DND-41 (cell line): ENCODE measurements at regions not wholly inside any gene's neighbourhood (a gene's known extent, or its start where the extent isn't known, plus 50 kb on each side); places are given as distances from the start of the nearest gene placed in this dataset.

Experiments used
- ATAC-seq: fragments of 200-7000 bp; cut with Tn5 transposase; 3 replicates; pipeline ENCODE4 v1.9.1; 2021; ENCODE audit warnings: low read depth; ENCODE audit not compliant: insufficient read depth
- DNase-seq: peaks from one replicate; pipeline ENCODE4 v3.0.0-alpha.2; 2020
- H2AFZ ChIP-seq: 2 replicates; pipeline ENCODE4 v1.6.0; 2012; ENCODE audit warnings: low read depth, low read length
- H3K27ac ChIP-seq: 2 replicates; pipeline ENCODE4 v1.5.1; 2012; ENCODE audit warnings: low read length, inconsistent platforms
- H3K27me3 ChIP-seq: fragments of 200-600 bp; sonication (generic); 2 replicates; pipeline ENCODE4 v1.6.0; 2012; ENCODE audit warnings: low read length, mild to moderate bottlenecking, inconsistent platforms; ENCODE audit not compliant: insufficient read depth, poor library complexity
- H3K36me3 ChIP-seq: 2 replicates; pipeline ENCODE4 v1.5.1; 2012; ENCODE audit warnings: low read length, inconsistent platforms; ENCODE audit not compliant: insufficient read depth
- H3K4me1 ChIP-seq: 2 replicates; pipeline ENCODE4 v1.5.1; 2012; ENCODE audit warnings: mild to moderate bottlenecking, low read length; ENCODE audit not compliant: insufficient read depth
- H3K4me2 ChIP-seq: 2 replicates; pipeline ENCODE4 v1.6.0; 2012; ENCODE audit warnings: mild to moderate bottlenecking, moderate library complexity, low read length, inconsistent platforms; ENCODE audit not compliant: insufficient read depth
- H3K4me3 ChIP-seq, 2 experiments: fragments of 200-600 bp in 1 of 2; shearing (Covaris generic) in 1 of 2; 2 replicates each; pipeline ENCODE4 v1.5.1; 2012 to 2016; ENCODE audit warnings: inconsistent platforms in 2 of 2, low read length in 2 of 2, mild to moderate bottlenecking in 2 of 2, low read depth in 1 of 2, moderate library complexity in 1 of 2
- H3K79me2 ChIP-seq: 2 replicates; pipeline ENCODE4 v1.6.0; 2012; ENCODE audit warnings: low read length, inconsistent platforms; ENCODE audit not compliant: insufficient read depth
- H3K9ac ChIP-seq: 2 replicates; pipeline ENCODE4 v1.6.0; 2012; ENCODE audit warnings: low read depth, mild to moderate bottlenecking, inconsistent platforms, low read length, moderate library complexity
- H3K9me3 ChIP-seq: 2 replicates; pipeline ENCODE4 v1.5.1; 2012; ENCODE audit warnings: low read length, moderate library complexity, mild to moderate bottlenecking, inconsistent platforms; ENCODE audit not compliant: insufficient read depth, severe bottlenecking
- H4K20me1 ChIP-seq: 2 replicates; pipeline ENCODE4 v1.6.0; 2012; ENCODE audit warnings: low read length; ENCODE audit not compliant: insufficient read depth
- EZH2 ChIP-seq: IDR thresholded peaks from 3 replicates; pipeline ENCODE4 v1.6.1; 2012; ENCODE audit warnings: borderline replicate concordance, low read depth, mild to moderate bottlenecking, moderate library complexity, low read length, inconsistent platforms; ENCODE audit not compliant: severe bottlenecking
- TF ChIP-seq, protein P1 (sequence below): IDR thresholded peaks from 2 replicates; pipeline ENCODE4 v1.5.1; 2012; ENCODE audit warnings: borderline replicate concordance, low read length, moderate library complexity, mild to moderate bottlenecking; ENCODE audit not compliant: poor library complexity, severe bottlenecking; ENCODE audit errors: extremely low read depth

- DNase-seq, result no peak
- H3K4me3 ChIP-seq, result no peak overlapping the region
Measured at GRCh38 chr13:76798037-76798436, 88.2 kb downstream of the KCTD12 start.

GRCh38 chr13:76797361-76797760, 88.8 kb downstream of the KCTD12 start:
- no peaks in the 10 kb centered on the region for H4K20me1 ChIP-seq
- H3K4me1 ChIP-seq, result no peaks in the 10 kb centered on the region
- H3K36me3 ChIP-seq, result no peaks in the 10 kb centered on the region
- H3K9ac ChIP-seq, result no peak overlapping the region
- H3K4me2 ChIP-seq, result no peak overlapping the region
- H3K4me3 ChIP-seq, result no peak overlapping the region
- H3K9me3 ChIP-seq, result no peaks in the 10 kb centered on the region
- H3K27me3 ChIP-seq, result peaks cover 3% of the 10 kb centered on the region
- DNase-seq (no peak), ATAC-seq (no peak)
- H3K79me2 ChIP-seq, result no peaks in the 10 kb centered on the region
- no peak for TF ChIP-seq EZH2
- TF ChIP-seq, protein P1, sequence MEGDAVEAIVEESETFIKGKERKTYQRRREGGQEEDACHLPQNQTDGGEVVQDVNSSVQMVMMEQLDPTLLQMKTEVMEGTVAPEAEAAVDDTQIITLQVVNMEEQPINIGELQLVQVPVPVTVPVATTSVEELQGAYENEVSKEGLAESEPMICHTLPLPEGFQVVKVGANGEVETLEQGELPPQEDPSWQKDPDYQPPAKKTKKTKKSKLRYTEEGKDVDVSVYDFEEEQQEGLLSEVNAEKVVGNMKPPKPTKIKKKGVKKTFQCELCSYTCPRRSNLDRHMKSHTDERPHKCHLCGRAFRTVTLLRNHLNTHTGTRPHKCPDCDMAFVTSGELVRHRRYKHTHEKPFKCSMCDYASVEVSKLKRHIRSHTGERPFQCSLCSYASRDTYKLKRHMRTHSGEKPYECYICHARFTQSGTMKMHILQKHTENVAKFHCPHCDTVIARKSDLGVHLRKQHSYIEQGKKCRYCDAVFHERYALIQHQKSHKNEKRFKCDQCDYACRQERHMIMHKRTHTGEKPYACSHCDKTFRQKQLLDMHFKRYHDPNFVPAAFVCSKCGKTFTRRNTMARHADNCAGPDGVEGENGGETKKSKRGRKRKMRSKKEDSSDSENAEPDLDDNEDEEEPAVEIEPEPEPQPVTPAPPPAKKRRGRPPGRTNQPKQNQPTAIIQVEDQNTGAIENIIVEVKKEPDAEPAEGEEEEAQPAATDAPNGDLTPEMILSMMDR, result no peak
- no peak overlapping the region for H3K27ac ChIP-seq
- H2AFZ ChIP-seq, result no peak overlapping the region

More at GRCh38 chr13:76798037-76798436, 88.2 kb downstream of the KCTD12 start:
- no peak for TF ChIP-seq EZH2
- TF ChIP-seq, protein P1, result no peak
- no peak overlapping the region for H3K27ac ChIP-seq
- H4K20me1 ChIP-seq, result no peaks in the 10 kb centered on the region
- H2AFZ ChIP-seq, result no peak overlapping the region
- no peaks in the 10 kb centered on the region for H3K79me2 ChIP-seq
- no peaks in the 10 kb centered on the region for H3K9me3 ChIP-seq
- no peaks in the 10 kb centered on the region for H3K4me1 ChIP-seq
- peaks cover 3% of the 10 kb centered on the region for H3K27me3 ChIP-seq
- no peak for ATAC-seq
- H3K9ac ChIP-seq, result no peak overlapping the region
- no peaks in the 10 kb centered on the region for H3K36me3 ChIP-seq
- no peak overlapping the region for H3K4me2 ChIP-seq

- no peaks in the 10 kb centered on the region for H3K4me1 ChIP-seq
- H3K4me2 ChIP-seq, result no peak overlapping the region
- H3K9me3 ChIP-seq, result no peaks in the 10 kb centered on the region
- no peak for ATAC-seq
- DNase-seq, result no peak
- no peak overlapping the region for H3K4me3 ChIP-seq
- no peaks in the 10 kb centered on the region for H4K20me1 ChIP-seq
- H3K27me3 ChIP-seq, result peaks cover 3% of the 10 kb centered on the region
- H2AFZ ChIP-seq, result no peak overlapping the region
- no peaks in the 10 kb centered on the region for H3K79me2 ChIP-seq
- TF ChIP-seq, protein P1, result no peak
- no peak for TF ChIP-seq EZH2
- H3K36me3 ChIP-seq, result no peaks in the 10 kb centered on the region
- no peak overlapping the region for H3K9ac ChIP-seq
- no peak overlapping the region for H3K27ac ChIP-seq
Measured at GRCh38 chr13:76796851-76797250, 89.4 kb downstream of the KCTD12 start.
